Hindlimb muscle (tissue), 1 donor: ENCODE measurements at regions not wholly inside any gene's neighbourhood (a gene's known extent, or its start where the extent isn't known, plus 50 kb on each side); places are given as distances from the start of the nearest gene placed in this dataset.
"Not testable (repeated sequence)": the region's sequence is repeated elsewhere in the genome, so short reads cannot be mapped to it uniquely, and the experiment has no call there.

ENCODE experiments used
- DNase-seq: peaks from one replicate; pipeline ENCODE4 v3.0.0-alpha.2; 2013

DNA sequence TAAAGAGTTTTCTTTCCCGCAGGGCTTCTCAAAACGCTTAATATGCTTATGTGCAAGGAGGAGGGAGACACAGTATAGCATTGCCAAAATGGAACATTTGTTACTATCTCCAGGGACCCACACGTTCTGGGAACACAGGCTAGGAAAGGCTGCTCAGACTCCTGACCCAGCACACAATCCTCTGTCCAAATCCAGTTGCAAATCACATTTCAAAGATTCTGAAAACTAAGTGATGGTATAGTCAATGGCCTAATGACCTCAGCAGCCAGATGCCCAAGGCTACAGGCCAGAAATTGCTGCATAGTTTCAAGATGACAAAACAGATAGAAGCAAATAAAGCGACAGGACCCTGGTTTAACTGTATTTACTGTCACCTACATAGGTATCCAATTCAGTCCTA, 97.0 kb upstream of the GRIP1 start:
- peak; percentile 28 for DNase-seq

DNA sequence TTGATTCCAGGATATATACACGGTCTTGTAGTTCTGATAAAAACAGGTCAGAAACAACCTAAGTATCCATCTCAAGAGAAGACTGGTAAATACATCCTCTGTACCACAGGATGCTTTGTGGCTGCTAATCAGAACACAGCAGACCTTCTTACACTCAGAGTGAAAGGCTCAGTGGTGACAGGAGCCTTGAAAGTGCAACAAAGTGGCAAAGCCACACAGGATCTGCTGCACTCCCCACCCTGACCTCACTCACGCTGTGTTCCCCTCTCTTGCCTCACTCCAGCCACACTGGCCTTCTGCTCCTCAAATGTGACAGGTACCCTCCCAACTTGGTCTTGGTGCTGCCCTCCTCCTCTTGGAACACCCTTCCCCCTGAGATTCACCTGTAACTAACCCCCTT, 98.1 kb upstream of the GRIP1 start:
- DNase-seq: no peak

DNA sequence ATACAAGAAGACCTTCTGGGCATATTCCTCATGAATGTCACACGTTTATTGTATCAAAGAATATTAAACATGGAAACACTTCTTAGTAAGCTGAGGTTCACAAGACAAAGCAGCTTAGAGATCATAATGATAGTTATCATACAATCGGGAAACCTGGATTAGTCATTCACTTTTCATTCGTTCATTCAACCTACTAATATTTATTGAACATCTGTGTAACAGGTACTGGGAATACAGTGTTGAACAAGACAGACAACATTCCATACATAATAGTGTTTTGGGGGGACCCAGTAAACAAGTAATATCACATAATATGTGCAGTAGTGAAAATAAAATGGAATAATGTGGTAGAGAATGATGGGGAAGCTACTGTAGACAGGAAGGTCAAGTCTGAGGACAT, 100.6 kb upstream of the GRIP1 start:
- no peak for DNase-seq

DNA sequence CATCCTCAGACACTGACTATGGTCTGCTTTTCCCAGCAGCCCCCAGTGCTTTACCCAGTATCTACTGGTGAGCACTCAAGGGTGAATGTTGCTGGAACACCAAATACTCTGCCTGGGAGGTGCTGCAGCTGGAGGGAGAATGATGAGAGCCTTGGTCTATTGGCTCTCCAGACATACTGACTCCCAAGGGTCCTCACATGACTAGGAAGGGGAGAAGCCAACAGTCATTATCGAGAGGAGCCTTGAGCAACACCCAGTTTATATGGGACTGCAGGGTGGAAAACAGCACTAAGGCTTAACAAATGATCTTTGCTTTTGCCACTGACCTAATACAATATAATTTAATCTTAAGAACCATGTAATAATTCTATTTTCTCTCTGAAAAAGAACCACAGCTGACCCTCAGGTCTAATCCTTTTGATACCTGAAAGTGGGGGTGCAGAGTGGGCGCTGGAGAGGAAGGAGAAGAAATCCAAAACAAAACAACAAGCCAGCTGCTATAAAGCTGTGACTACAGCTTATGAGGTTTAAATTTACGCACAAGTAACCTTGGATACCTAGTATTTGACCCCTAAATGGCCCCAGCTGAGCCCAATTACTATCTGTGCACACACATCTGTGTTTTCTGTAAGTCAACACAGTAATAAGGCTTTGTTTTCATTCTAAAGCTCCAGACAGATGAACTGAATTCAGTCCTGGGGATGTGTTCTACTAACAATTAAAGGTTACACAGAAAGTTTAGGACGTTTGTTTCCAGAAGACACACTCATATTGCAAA, 107.8 kb upstream of the GRIP1 start:
- DNase-seq: peak; percentile 16

DNA sequence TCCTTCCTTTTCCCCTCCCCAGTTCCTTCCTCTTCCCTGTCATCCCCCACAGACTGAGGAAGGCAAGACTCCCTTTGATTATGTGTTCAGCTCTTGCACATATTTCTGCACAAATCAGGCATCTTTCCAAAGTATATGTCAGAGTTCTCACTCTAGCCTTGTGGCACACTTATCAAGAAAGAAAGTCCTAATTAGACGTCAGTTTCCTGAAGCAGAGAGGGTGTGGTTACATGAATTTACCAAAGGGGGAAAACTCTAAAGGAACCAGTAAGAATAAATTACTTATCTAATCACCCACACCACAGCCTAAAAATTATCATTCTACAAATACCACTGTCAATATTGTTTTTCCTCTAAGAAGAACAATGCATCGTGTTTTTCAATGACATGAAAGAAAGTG, 120.7 kb upstream of the GRIP1 start:
- no peak for DNase-seq

DNA sequence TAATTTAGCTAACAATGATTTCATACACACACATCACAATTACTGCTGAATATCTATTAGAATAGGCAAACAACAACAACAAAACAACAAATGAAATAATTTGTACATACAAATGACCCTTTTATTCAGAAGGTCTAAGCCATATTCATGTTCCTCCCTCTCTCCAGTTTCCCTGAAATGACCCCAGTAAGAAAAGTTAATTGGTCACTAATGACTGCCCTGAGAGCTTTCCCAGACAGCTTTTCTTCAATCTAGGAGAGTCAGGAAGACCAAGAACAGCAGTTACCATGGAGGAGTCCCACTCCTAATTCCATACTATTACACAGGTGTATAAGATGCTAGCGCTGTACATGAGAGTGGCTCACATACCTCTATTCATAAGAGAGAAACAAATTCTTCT, 121.2 kb upstream of the GRIP1 start:
- no peak for DNase-seq

DNA sequence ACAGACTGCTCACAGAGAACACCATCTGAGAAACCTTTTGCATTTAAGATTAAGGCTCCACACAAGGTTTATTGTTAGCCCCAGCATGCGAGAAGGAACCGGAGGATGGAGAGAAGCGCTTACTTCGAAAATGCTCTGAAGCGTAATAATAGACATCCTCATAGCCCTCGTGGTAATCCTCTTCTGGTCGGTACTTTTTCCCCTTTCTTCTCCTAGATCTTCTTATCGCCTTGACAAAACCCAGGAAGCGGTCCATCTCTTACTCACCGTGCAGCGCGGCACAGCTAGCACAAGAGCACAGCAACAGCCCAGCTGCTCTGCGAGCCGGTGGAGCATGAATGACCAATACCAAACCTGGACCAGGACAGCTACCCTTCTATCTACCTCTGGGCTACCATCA, 125.1 kb upstream of the GRIP1 start:
- DNase-seq: no peak

DNA sequence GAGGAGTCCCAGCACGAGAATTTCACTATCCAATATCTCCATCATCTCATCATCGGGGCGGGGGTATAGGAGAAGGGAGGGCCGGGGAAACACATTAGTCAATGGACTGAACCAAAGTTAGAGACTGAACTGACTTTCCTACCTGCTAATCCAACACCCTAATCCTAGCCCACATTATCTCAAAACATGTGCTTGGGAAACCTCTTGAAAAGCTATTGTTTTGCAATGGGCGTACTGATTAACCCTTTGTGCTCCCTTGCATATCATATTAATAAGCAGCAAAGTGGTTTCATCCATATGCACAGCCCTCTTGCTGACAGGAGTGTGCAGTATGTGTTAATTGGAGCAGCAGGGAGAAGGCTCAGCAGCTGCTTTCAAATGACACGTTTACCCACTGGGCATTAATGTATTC, 125.7 kb upstream of the GRIP1 start:
- no peak for DNase-seq

DNA sequence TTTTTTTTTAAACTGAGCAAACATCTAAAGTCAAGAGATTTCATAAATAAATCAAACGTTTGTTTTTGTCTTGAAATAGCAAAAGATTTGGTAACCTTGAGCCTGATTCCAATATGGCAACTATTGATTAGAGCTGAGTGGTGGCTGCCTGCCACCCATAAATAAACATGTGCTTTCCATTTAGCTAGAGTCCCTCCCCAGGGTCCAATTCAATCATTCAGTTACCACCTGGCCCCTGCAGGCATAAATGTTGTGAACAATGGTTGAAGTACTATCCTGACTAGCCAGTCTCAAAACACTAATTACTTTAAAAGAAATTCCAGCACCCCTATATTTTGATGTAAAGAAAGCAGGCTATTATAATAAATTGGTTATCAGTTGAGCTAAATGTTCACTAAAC, 129.7 kb upstream of the GRIP1 start:
- DNase-seq: no peak

DNA sequence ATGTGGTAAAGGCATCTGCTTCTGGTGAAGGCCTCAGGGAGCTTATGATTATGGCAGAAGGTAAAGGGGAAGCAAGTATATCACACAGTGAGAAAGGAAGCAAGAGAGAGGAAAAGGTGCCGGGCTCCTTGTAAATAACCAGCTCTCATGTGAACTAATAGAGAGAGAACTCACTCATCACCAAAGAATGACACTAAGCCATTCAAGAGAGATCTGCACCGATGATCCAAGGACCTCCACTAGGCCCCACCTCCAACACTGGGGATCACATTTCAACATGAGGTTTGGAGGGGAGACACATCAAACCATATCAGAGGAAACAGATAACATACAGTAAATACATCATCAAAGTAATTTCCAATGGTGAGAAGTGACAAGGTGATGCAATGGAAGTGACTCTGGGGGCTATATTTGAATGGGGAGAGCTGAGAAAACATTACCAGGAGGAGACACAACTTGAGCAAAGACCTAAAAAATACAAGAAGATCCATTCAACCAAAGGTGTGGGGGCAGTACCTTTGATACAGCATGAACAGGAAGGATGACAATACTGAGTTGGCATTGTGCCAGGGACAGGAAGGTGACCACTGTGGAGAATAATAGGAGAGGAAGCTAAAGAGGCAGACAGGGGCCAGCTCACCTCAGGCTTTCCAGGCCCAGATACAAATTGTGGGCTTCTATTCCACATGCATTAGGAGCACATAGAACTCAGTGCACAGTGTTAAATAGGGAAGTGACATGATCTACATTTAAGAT, 134.4 kb upstream of the GRIP1 start:
- no peak for DNase-seq

DNA sequence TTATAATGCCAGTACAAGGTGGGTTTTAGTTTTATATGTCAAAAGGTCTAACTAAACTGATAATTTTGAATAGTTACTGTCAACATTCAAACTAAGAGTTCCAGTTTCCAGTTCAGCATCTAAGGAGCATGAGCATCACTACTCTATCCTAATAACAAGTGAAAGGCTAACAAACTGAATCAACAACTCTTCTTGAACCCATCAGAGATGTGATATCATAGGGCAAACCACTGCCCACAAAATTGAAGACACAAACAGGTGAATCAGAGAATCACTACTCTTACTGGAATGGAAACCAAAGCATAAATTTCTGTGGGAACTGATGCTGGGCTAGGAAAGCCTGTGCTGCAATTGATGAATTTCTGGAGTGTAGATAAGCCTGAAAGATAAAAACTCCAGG, 140.7 kb upstream of the GRIP1 start:
- no peak for DNase-seq

DNA sequence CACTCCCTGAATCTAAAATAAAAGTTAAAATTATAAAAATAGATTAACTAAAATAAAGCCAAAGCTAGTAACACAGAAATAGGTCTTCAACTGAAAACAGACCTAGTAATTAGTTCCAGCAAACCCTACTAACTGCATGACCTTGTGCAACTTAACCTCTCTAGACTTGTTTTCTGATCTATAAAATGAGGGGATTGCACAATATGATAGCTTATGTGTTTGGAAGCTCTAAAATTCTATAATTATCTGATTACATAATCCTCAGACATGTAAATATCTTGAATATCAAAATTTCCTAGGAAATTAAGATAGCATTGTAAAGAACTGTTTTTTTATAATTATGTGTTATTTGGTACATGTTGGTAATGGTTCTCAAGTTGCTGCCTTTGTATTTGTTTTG, 144.1 kb upstream of the GRIP1 start:
- DNase-seq: no peak

DNA sequence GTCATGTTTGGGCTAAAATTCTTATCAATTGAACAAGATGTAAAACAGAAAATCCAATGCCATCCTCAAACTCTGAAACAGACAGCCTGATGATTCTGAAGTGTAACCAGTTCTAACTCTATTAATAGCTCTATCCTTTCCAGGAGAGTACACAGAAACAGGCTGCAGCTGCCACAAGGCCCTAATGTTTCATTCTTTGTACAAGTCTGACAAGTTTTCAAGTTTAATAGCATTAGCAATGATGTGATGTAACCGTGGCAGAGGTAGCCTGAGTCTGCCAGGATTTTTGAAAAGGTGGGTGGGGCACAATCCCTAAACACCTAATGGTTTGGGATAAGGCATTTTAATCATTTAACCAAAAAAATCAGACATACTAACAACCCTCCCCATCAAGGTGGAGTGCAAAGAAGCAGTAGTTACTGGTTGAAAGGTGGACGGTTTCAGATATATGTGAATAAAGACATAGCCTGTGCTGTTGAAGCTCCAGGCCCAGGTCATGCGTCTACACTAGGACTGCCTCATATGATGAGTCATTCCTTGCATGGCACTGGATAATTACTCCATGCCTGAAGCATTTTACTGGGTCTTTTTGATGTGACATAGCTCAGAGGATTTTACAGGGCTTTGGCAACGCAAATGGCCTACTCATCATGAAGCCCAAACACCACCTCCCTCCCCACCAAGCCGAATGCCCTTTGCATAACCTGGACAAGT, 145.1 kb upstream of the GRIP1 start:
- no peak for DNase-seq

DNA sequence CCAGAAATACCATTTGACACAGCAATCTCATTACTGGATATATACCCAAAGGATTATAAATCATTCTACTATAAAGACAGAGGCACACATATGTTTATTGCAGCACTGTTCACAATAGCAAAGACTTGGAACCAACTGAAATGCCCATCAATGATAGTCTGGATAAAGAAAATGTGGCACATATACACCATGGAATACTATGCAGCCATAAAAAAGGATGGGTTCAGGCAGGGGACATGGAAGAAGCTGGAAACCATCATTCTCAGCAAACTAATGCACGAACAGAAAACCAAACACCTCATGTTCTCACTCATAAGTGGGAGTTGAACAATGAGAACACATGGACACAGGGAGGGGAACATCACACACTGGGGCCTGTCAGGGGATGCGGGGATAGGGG, 147.0 kb upstream of the GRIP1 start:
- DNase-seq: not testable (repeated sequence)

DNA sequence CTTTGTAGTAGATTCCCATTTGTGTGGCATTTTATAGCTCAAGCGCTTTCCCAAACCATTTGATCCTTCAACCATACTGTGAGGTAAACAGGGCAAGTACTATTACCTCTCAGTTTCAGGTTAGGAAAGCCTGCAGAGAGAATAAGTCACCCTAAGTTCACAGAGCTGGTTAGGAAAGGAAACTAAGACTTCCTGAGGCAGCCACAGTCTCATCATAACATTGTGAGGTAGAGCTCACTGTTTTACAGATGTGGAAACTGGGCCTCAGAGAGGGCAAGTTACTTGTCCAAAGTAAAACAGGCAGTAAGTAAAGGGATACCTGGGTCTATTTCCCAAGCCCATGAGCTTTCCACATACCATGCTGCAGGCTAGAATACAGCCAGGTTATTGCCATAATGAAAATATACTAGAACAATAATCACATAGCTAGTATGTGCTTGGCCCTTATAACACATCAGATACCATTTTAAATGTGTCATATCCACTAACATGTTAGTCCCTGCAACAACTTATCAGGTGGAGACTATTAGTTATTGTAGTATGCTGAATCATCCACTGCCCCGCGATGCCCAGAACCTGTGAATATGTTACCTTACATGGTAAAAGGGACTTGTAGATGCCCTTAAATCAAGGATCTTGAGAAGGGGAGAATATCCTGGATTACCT, 150.9 kb upstream of the GRIP1 start:
- no peak for DNase-seq

DNA sequence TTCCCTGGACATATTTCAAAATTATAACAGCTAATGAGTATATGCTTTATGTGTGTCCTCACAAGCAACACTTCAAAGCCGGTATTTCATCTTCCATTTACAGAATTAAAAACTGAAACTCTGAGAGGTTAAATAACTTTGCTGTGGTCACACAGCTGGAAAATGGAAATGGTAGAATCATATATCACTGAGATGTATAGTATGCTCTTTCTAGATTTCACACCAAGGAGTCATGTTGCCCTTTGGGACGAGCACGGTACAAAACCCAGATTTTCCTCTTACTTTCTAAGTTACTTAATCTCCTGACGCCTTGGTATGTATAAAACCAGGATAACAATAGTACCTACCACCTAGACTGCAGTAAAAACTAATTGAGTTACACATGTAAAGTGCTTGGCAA, 152.6 kb upstream of the GRIP1 start:
- no peak for DNase-seq

DNA sequence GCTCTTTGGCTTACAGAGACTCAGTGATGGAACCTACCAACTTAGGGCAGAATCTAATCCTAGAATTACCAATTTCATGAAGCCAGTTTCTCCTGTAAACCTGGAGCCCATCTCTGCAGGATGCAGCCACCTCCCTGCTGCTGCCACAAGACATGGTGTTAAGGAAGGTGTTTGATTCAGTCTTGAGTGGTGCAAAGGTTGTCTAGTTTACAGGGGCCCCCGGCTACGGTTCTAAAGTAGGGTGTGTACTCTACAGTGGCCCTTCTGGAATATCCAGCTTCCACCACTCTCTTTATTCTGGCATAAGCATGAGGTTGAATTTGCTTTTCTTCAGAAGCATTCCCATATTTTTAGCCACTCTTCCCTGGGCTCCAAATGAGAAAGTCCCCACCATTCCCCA, 154.1 kb upstream of the GRIP1 start:
- DNase-seq: no peak

DNA sequence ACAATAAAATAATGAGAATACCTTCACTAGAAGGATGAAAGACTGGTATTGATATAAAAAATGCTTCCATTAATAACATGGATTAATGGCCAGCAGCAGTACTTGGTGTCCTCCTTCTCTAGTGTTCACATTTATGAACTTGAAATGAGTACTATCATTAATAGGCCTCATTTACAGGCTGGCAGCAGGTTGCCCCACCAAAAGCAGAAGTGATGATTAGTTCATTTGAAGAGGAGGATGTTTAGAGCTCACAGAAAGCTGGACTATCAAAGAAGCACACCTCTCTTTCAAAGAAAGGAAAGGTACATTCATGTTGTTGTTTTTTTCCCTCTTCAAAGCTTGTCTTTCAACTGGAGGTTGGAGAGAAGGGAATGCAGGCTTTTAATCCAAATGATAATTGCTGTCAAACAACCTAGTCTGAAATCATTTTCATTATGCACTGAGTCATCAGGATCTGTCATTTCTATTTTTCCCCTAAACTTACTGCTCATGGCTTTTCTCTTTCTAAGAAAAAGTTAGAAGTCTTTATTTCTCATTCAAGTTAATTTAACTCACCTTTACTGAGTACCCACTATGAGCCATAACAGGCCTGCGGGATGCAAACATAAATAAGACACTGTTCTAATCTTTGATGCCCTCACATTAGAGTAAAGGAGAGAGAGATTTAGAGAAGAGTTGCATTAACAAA, 157.9 kb upstream of the GRIP1 start:
- DNase-seq: no peak

DNA sequence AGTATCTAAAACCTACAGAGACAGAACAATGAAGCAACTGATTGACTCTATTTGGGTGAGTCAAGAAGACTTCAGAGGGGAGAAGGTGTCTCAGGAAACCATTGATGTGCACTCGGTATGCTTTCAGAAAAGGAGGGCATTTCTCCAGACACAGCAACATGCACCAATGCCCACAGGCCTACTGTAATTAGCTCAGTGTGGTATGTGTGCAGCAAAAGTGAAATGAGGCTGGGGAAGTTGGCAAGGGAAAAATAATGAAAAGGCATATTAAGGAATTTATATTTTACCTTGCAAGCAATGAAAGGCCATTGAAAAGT, 158.4 kb upstream of the GRIP1 start:
- DNase-seq: no peak

DNA sequence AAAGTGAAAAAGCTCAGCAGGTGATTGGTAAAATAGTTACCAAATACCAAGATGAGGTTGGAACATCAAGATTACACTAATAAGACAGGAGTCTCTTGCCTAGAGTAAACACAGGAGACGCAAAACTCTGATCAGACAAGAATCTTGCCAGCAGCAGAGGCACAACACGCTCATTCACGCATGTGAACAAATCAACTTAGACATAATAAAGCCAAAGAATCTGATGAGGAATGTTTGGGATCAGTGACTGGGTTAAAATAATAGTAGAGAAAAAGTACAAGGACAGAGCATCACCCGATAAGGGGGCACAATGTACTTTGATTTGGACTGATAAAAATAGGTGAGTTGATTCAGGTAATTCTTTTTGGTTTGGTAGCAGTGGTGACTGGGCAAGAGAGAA, 159.5 kb upstream of the GRIP1 start:
- no peak for DNase-seq

DNA sequence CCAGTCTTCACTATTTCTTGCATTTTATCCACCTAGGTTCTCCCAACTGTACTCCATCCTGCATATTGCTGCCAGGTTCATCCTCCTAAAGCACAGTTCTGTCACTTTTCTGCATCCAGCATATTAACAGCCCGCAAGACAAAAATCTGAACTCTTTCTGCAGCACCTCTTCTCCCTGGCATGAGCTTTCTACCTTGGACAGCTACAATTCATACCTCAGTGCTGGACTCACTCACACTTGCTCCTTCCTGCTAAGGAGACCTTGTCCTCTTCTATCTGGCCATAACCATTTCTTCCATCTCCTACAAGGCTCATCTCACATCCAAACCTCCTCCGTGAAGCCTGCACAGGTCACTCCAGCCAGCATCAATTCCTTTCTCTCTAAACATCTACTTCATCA, 170.1 kb upstream of the GRIP1 start:
- no peak for DNase-seq

DNA sequence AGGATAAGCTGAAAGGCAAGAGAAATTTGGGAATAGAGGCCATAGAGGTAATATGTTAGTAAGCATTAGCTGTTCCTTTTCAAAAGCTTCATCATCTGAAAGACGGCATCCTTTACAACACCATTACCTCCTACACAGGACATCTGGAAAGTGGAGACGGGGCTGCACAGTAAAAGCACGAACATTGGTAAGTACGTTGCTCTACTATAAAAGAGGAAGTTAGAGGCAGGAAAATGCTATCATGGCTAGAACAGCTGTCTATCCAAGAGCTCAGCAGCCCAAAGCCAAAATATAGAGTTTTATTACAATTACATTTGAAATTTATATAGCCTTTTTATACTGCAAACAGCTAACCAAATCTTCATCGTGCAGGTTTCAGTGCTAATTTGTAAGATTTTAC, 172.3 kb upstream of the GRIP1 start:
- no peak for DNase-seq

DNA sequence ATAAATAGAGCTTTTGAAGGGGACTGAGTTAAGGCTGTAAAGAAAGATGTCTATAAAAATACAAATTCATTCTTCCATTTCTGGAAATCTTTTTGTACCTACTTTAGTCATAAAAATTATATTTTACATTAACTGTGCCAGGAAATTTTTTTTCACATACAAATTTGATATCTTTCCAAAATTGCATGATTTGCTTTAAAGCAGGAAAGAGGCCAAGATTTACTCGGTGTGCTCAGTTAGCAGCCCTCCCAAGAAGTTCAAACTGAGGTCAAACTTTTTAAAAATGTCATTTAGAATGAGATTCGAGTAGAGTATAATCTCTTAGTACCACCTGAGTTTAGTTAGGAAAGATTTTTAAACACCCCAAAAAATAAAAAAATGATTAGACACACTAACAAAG, 173.2 kb upstream of the GRIP1 start:
- no peak for DNase-seq
